OCI-LY1 (cell line): ENCODE measurements at regions not wholly inside any gene's neighbourhood (a gene's known extent, or its start where the extent isn't known, plus 50 kb on each side); places are given as distances from the start of the nearest gene placed in this dataset.

Experiments
- H2AFZ ChIP-seq: fragments of 200-600 bp; sonication (generic), shearing (Covaris generic); 2 replicates; pipeline ENCODE4 v1.6.0; 2014; ENCODE audit warnings: antibody characterized with exemption, mild to moderate bottlenecking, low read length
- H3F3A ChIP-seq: fragments of 200-600 bp; sonication (generic), shearing (Covaris generic); 2 replicates; pipeline ENCODE4 v1.6.0; 2014; ENCODE audit warnings: mild to moderate bottlenecking, antibody characterized with exemption, low read length, moderate library complexity; ENCODE audit not compliant: insufficient read depth
- H3K27ac ChIP-seq: fragments of 200-600 bp; sonication (generic); 2 replicates; pipeline ENCODE4 v1.5.1; 2014; ENCODE audit warnings: low read length, mixed run types, mild to moderate bottlenecking, low read depth; ENCODE audit not compliant: poor library complexity, severe bottlenecking
- H3K27me3 ChIP-seq: fragments of 200-600 bp; sonication (generic); 2 replicates; pipeline ENCODE4 v1.6.0; 2014; ENCODE audit warnings: antibody characterized with exemption, mild to moderate bottlenecking, low read length, moderate library complexity; ENCODE audit not compliant: insufficient read depth
- H3K36me3 ChIP-seq: fragments of 200-600 bp; sonication (generic); 2 replicates; pipeline ENCODE4 v1.6.1; 2014; ENCODE audit warnings: mild to moderate bottlenecking, antibody characterized with exemption, low read length, moderate library complexity, mixed read lengths; ENCODE audit not compliant: insufficient read depth
- H3K4me1 ChIP-seq: fragments of 200-600 bp; sonication (generic); 2 replicates; pipeline ENCODE4 v1.5.1; 2014; ENCODE audit warnings: mild to moderate bottlenecking, low read length, moderate library complexity; ENCODE audit not compliant: insufficient read depth, severe bottlenecking
- H3K4me2 ChIP-seq: fragments of 200-600 bp; sonication (generic), shearing (Covaris generic); 2 replicates; pipeline ENCODE4 v1.6.1; 2014; ENCODE audit warnings: low read length
- H3K4me3 ChIP-seq: fragments of 200-600 bp; sonication (generic); 2 replicates; pipeline ENCODE4 v1.5.1; 2014; ENCODE audit warnings: low read length, low read depth, mild to moderate bottlenecking, mixed read lengths; ENCODE audit not compliant: poor library complexity, severe bottlenecking
- H3K79me2 ChIP-seq: fragments of 200-600 bp; shearing (Covaris generic); 2 replicates; pipeline ENCODE4 v1.6.1; 2016; ENCODE audit warnings: mixed run types, low read length, mixed read lengths; ENCODE audit not compliant: insufficient read depth
- H3K9ac ChIP-seq: fragments of 200-600 bp; sonication (generic), shearing (Covaris generic); 2 replicates; pipeline ENCODE4 v1.6.1; 2014; ENCODE audit warnings: mild to moderate bottlenecking, low read length, mixed read lengths
- H3K9me2 ChIP-seq: fragments of 200-600 bp; sonication (generic), shearing (Covaris generic); 2 replicates; pipeline ENCODE4 v1.6.1; 2014; ENCODE audit warnings: low read depth, mild to moderate bottlenecking, low read length, mixed read lengths
- H3K9me3 ChIP-seq: fragments of 200-600 bp; shearing (Covaris generic); 2 replicates; pipeline ENCODE4 v1.6.1; 2014; ENCODE audit warnings: low read length, mixed read lengths
- H4K20me1 ChIP-seq: fragments of 200-600 bp; sonication (generic), shearing (Covaris generic); 2 replicates; pipeline ENCODE4 v1.6.0; 2016; ENCODE audit warnings: mild to moderate bottlenecking, low read length; ENCODE audit not compliant: insufficient read depth
- EZH2 ChIP-seq: fragments of 200-600 bp; sonication (generic), shearing (Covaris generic); IDR thresholded peaks from 2 replicates; pipeline ENCODE4 v1.8.0; 2017; ENCODE audit warnings: borderline replicate concordance, mixed run types, mild to moderate bottlenecking, antibody characterized with exemption, low read length, moderate library complexity, mixed read lengths
- TF ChIP-seq, protein P1 (sequence below): fragments of 200-600 bp; sonication (generic), shearing (Covaris generic); IDR thresholded peaks from 2 replicates; pipeline ENCODE4 v1.5.1; 2017; ENCODE audit warnings: mild to moderate bottlenecking, antibody characterized with exemption, low read length, moderate library complexity, mixed read lengths

GRCh38 chr3:21117370-21117769, 633.6 kb downstream of the ZNF385D start:
- Histone ChIP-seq H3K27ac (no peak overlapping the region), H3F3A (no peaks in the 10 kb centered on the region), H3K9me3 (no peaks in the 10 kb centered on the region), H3K36me3 (no peaks in the 10 kb centered on the region), H3K4me3 (no peak overlapping the region), H3K4me1 (no peaks in the 10 kb centered on the region), H3K79me2 (no peaks in the 10 kb centered on the region), H4K20me1 (no peaks in the 10 kb centered on the region), H3K9ac (no peak overlapping the region), H2AFZ (no peak overlapping the region), H3K9me2 (no peaks in the 10 kb centered on the region), H3K4me2 (no peak overlapping the region), H3K27me3 (no peaks in the 10 kb centered on the region)
- TF ChIP-seq EZH2 = no peak
- TF ChIP-seq, protein P1, sequence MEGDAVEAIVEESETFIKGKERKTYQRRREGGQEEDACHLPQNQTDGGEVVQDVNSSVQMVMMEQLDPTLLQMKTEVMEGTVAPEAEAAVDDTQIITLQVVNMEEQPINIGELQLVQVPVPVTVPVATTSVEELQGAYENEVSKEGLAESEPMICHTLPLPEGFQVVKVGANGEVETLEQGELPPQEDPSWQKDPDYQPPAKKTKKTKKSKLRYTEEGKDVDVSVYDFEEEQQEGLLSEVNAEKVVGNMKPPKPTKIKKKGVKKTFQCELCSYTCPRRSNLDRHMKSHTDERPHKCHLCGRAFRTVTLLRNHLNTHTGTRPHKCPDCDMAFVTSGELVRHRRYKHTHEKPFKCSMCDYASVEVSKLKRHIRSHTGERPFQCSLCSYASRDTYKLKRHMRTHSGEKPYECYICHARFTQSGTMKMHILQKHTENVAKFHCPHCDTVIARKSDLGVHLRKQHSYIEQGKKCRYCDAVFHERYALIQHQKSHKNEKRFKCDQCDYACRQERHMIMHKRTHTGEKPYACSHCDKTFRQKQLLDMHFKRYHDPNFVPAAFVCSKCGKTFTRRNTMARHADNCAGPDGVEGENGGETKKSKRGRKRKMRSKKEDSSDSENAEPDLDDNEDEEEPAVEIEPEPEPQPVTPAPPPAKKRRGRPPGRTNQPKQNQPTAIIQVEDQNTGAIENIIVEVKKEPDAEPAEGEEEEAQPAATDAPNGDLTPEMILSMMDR = no peak

DNA sequence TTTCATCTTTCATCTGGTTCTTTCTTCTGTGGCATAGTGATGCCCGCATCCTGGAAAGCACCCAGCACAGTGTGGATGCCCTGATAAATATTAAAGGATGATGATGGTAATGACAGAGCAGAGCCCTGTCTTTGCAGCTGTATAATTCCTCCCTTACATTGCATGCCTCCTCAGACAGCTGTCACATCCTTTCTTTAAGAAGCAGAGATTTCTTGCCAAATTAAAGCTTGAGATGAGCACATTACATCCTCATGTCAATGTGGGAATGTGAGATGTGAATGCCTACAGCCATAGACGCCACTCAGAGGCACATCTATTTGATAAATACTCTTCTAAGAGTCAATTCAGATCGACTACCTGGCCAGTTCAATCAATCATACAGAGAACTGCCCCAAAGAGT, 642.0 kb downstream of the ZNF385D start:
- no peaks in the 10 kb centered on the region for H3K9me2 ChIP-seq
- TF ChIP-seq EZH2 = no peak
- TF ChIP-seq, protein P1 = no peak
- H2AFZ ChIP-seq = no peak overlapping the region

DNA sequence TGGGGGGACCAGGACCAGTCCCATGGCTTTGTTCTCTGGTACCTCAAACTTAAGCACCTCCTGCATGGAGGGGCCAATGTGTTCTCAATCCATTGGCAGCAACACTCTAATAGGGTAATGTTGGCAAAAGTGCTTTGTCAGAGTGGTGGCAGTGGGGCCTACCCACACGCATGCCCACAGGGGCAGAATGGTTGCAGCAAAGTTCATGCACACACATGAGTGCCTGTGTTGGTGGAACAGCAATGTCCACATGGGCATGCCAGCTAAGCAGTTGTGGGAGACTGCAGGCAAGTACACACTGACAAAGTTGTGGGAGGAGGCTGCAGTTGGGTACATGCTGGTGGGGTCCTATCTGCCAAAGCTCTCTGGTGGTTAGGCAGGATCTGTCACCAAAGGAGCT, 645.2 kb downstream of the ZNF385D start:
- H3K9me2 ChIP-seq = no peaks in the 10 kb centered on the region
- no peak overlapping the region for H3K4me2 ChIP-seq
- H3K36me3 ChIP-seq = no peaks in the 10 kb centered on the region
- H4K20me1 ChIP-seq = no peaks in the 10 kb centered on the region
- H3F3A ChIP-seq = no peaks in the 10 kb centered on the region
- TF ChIP-seq EZH2 = no peak
- TF ChIP-seq, protein P1 = no peak
- no peaks in the 10 kb centered on the region for H3K9me3 ChIP-seq
- no peaks in the 10 kb centered on the region for H3K4me1 ChIP-seq
- H3K9ac ChIP-seq = no peak overlapping the region
- H3K79me2 ChIP-seq = no peaks in the 10 kb centered on the region
- H3K27ac ChIP-seq = no peak overlapping the region
- H3K27me3 ChIP-seq = no peaks in the 10 kb centered on the region
- H2AFZ ChIP-seq = no peak overlapping the region
- no peak overlapping the region for H3K4me3 ChIP-seq

More for the DNA sequence above, 642.0 kb downstream of the ZNF385D start:
- Histone ChIP-seq H3K4me2 (no peak overlapping the region), H4K20me1 (no peaks in the 10 kb centered on the region), H3F3A (no peaks in the 10 kb centered on the region), H3K27ac (no peak overlapping the region), H3K9ac (no peak overlapping the region), H3K79me2 (no peaks in the 10 kb centered on the region), H3K4me1 (no peaks in the 10 kb centered on the region), H3K4me3 (no peak overlapping the region), H3K36me3 (no peaks in the 10 kb centered on the region), H3K9me3 (no peaks in the 10 kb centered on the region), H3K27me3 (no peaks in the 10 kb centered on the region)
